Neutrophil (primary cell): ENCODE measurements at regions not wholly inside any gene's neighbourhood (a gene's known extent, or its start where the extent isn't known, plus 50 kb on each side); places are given as distances from the start of the nearest gene placed in this dataset.

Experiments used
- H3K27ac ChIP-seq: fragments of 200-600 bp; sonication (generic); 2 replicates; pipeline ENCODE4 v1.5.1; 2016; ENCODE audit warnings: mild to moderate bottlenecking, moderate library complexity
- H3K27me3 ChIP-seq: fragments of 200-600 bp; sonication (generic); 2 replicates; pipeline ENCODE4 v1.6.0; 2016; ENCODE audit warnings: mild to moderate bottlenecking
- H3K36me3 ChIP-seq: fragments of 200-600 bp; sonication (generic); 2 replicates; pipeline ENCODE4 v1.5.1; 2017
- H3K4me1 ChIP-seq, 2 experiments: fragments of 200-600 bp in 1 of 2; sonication (generic) in 1 of 2; 1 replicate in 1 of 2; 2 replicates in 1 of 2; pipeline versions ENCODE4 v1.5.1 to v1.6.1; 2013 to 2016; ENCODE audit warnings: low read depth in 1 of 2, low read length in 1 of 2, mild to moderate bottlenecking in 1 of 2, moderate library complexity in 1 of 2; ENCODE audit not compliant: control insufficient read depth in 1 of 2, insufficient read depth in 1 of 2
- H3K4me3 ChIP-seq, 2 experiments: fragments of 200-600 bp in 1 of 2; sonication (generic) in 1 of 2; 1 replicate in 1 of 2; 2 replicates in 1 of 2; pipeline ENCODE4 v1.5.1; 2013 to 2016; ENCODE audit warnings: low read depth in 1 of 2, low read length in 1 of 2, mild to moderate bottlenecking in 1 of 2, moderate library complexity in 1 of 2
- H3K9me3 ChIP-seq: fragments of 200-600 bp; sonication (generic); 2 replicates; pipeline ENCODE4 v1.5.1; 2016
- TF ChIP-seq, protein P1 (sequence below): fragments of 200-600 bp; sonication (generic); IDR thresholded peaks from 2 replicates; pipeline ENCODE4 v1.5.1; 2016; ENCODE audit warnings: antibody characterized with exemption

DNA sequence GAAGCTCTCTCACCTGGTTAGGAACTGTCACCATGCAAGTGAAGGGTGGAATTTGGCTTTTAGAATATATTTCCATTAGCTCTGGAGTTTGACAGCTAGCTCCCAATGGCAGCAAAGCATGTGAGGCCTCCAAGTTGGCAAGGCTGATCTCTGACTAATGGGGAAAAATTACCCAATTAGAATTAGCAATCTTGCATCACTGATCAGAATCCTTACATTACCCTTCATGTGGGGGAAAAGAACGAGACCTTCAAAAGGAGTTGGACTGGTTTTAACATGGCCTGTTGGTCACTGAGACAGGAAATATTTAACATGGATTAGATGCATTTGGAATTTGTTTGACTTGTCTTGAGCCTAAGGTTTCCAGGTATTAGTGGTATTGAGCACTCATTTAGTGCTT is 192.3 kb upstream of the GDNF start:
- H3K27me3 ChIP-seq, result no peaks in the 10 kb centered on the region
- no peaks in the 10 kb centered on the region for H3K4me1 ChIP-seq
- TF ChIP-seq, protein P1, sequence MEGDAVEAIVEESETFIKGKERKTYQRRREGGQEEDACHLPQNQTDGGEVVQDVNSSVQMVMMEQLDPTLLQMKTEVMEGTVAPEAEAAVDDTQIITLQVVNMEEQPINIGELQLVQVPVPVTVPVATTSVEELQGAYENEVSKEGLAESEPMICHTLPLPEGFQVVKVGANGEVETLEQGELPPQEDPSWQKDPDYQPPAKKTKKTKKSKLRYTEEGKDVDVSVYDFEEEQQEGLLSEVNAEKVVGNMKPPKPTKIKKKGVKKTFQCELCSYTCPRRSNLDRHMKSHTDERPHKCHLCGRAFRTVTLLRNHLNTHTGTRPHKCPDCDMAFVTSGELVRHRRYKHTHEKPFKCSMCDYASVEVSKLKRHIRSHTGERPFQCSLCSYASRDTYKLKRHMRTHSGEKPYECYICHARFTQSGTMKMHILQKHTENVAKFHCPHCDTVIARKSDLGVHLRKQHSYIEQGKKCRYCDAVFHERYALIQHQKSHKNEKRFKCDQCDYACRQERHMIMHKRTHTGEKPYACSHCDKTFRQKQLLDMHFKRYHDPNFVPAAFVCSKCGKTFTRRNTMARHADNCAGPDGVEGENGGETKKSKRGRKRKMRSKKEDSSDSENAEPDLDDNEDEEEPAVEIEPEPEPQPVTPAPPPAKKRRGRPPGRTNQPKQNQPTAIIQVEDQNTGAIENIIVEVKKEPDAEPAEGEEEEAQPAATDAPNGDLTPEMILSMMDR, result no peak
- no peaks in the 10 kb centered on the region for H3K36me3 ChIP-seq
- H3K4me3 ChIP-seq, result no peak overlapping the region
- H3K27ac ChIP-seq, result no peak overlapping the region
- no peaks in the 10 kb centered on the region for H3K9me3 ChIP-seq

DNA sequence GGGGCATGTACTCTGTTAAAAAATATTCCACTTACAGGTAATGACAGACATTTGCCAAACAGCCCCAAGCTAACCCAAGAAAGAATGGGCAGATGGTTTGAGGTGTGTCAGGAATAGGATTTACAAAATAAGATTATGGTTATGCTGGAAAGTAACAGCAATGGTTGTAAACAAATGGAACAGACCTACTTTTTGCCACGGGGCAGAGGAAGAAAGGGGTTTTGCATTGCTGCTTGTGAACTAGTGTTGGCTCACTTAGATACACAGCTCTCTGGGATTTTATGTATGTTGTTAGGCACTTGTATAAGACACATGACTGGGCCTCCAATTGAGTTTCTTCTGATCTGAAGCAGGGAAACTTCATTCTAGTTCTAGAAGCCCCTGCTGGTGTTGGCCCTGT is 191.5 kb upstream of the GDNF start:
- H3K4me3 ChIP-seq, result no peak overlapping the region
- H3K9me3 ChIP-seq, result no peaks in the 10 kb centered on the region
- TF ChIP-seq, protein P1, result no peak
- H3K27me3 ChIP-seq, result no peaks in the 10 kb centered on the region
- no peaks in the 10 kb centered on the region for H3K36me3 ChIP-seq
- no peak overlapping the region for H3K27ac ChIP-seq
- H3K4me1 ChIP-seq, result no peaks in the 10 kb centered on the region

DNA sequence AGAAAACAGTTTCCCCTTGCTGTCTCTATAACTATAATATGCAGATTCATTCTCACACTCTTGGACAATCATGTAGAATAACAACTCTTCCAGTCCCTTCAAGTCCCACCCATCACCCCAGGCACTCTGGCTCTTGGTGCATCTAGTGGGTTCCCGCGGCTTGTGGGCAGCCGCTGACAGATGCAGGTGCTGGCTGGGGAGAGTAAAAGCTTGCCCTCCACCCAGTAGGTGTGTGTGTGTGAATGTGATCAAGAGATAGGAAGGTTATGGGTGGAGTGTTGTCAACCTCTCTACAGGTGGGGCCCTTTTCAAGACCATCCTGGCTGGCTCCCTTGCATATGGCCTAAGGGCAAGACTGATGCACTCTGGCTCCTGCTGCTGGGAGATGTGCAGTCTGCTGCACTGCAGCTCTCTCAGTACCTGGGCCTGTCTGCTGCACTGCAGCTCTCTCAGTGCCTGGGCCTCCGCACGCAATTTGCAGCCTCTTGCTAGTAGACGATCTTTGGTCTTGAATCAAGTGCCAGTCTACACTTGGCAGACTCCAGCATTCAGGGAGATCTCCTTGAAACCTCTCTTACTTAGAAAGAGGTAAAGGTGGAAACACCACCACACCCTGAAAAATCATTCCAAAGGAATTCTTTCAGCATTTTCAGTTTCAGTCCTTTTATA is 189.7 kb upstream of the GDNF start:
- Histone ChIP-seq H3K9me3 (no peaks in the 10 kb centered on the region), H3K27me3 (no peaks in the 10 kb centered on the region), H3K27ac (no peak overlapping the region), H3K4me3 (no peak overlapping the region), H3K36me3 (no peaks in the 10 kb centered on the region), H3K4me1 (no peaks in the 10 kb centered on the region)
- TF ChIP-seq, protein P1, result no peak

DNA sequence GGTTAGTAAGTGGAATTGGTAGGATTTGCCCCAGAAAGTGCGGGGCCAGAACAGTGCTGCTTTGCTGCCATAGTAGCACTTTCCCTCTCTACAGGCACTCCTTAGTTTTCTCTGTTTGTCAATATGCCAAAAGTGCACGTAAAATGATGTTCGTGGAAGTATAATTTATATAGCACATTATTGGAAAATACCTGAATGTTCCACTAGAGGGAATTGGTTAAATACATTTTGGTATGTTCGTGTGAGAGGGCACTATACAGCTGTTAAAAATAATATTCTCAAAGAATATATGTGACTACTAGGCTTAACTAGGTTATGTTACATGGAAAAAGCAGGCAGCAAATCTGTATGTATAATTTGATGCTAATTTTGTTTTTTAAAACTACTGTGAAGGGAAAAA is 184.0 kb upstream of the GDNF start:
- H3K9me3 ChIP-seq, result no peaks in the 10 kb centered on the region
- no peaks in the 10 kb centered on the region for H3K27me3 ChIP-seq
- no peak overlapping the region for H3K4me3 ChIP-seq
- H3K36me3 ChIP-seq, result no peaks in the 10 kb centered on the region
- no peaks in the 10 kb centered on the region for H3K4me1 ChIP-seq
- TF ChIP-seq, protein P1, result no peak
- no peak overlapping the region for H3K27ac ChIP-seq

DNA sequence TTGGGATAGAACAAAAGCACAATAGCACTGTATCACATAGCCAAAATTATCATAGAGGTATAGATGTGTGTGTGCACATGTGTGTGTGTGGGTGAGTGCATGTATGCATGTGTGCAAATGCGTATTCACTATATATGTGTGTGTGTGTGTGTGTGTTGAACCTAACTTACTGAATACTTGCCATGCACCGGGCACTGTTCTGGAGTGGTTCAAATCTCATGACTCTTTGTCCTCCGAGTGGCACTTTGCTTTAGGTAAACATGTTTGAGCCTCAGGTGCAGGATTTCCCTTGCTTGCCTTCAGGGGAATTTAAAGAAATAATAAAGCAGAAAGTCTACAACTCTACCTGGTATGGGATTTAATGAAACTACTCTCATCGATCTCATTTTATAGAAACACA is 183.5 kb upstream of the GDNF start:
- H3K27me3 ChIP-seq, result no peaks in the 10 kb centered on the region
- no peak overlapping the region for H3K27ac ChIP-seq
- H3K4me3 ChIP-seq, result no peak overlapping the region
- TF ChIP-seq, protein P1, result no peak
- H3K9me3 ChIP-seq, result no peaks in the 10 kb centered on the region
- no peaks in the 10 kb centered on the region for H3K36me3 ChIP-seq
- H3K4me1 ChIP-seq, result no peaks in the 10 kb centered on the region

DNA sequence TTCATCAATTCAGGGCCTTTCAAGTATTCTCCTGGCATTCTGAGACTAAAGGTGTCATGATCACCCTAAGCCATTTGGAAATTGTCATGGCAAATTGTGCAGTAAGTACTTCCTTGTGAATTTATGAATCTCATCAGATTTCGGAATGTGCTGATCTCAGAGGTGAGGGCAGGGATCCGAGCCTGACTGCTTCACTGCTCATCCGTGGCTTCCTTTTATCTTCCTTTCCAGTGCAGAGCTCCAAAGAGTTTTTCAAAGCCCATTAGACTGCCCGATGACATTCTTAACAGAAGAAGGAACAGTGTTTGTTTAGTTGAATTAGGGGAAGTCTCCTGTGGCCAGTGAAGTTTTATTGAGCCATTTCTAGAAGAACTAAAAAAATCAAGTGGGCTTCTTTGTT is 182.8 kb upstream of the GDNF start:
- Histone ChIP-seq H3K27me3 (no peaks in the 10 kb centered on the region), H3K27ac (no peak overlapping the region), H3K36me3 (no peaks in the 10 kb centered on the region), H3K4me3 (no peak overlapping the region), H3K4me1 (no peaks in the 10 kb centered on the region), H3K9me3 (no peaks in the 10 kb centered on the region)
- TF ChIP-seq, protein P1, result no peak
